ENCODE measurements at regions not wholly inside any gene's neighbourhood (a gene's known extent, or its start where the extent isn't known, plus 50 kb on each side); places are given as distances from the start of the nearest gene placed in this dataset.

DNA sequence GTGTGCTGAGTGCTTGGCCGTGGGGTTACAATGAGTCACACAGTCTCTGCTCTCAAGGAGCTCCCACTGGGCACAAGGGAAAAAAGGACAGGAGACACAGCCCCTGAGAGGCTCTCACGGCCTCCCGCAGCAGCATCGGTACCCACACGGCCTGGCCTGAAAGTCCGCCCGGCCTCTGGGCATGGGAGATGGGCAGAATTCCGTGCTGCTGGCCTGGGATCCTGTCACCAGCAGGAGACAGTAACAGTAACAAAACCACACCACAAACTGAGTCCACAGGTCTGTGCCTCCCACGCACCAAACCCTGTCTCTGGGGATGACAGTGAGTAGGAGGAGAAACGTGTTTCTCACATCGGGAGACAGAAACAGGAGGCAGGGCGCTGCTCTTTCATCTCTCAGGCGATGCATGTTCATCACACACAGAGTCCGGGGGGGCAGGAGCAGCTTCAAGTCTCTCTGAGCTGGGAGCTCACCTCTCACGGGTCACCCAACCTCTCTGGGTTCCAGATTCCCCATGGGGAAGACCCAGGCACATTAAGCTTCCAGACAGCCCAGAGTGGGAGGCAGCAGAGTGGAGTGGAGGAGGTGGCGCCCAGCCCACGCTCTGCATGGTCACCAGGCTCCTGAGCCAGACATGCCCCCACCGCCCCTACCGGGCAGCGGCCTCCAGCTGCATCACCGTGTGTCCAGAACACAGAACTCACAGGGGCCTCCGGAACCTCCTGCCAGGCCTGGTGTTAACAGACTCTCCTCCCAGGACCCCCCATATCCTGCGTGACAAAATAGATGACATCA, 124.7 kb upstream of the VSTM2B start:
- no peak for TF ChIP-seq POLR2AphosphoS5 (IDR thresholded peaks at IDR 0.05)
- TF ChIP-seq, protein P1, sequence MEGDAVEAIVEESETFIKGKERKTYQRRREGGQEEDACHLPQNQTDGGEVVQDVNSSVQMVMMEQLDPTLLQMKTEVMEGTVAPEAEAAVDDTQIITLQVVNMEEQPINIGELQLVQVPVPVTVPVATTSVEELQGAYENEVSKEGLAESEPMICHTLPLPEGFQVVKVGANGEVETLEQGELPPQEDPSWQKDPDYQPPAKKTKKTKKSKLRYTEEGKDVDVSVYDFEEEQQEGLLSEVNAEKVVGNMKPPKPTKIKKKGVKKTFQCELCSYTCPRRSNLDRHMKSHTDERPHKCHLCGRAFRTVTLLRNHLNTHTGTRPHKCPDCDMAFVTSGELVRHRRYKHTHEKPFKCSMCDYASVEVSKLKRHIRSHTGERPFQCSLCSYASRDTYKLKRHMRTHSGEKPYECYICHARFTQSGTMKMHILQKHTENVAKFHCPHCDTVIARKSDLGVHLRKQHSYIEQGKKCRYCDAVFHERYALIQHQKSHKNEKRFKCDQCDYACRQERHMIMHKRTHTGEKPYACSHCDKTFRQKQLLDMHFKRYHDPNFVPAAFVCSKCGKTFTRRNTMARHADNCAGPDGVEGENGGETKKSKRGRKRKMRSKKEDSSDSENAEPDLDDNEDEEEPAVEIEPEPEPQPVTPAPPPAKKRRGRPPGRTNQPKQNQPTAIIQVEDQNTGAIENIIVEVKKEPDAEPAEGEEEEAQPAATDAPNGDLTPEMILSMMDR (IDR thresholded peaks at IDR 0.05), result no peak
- no peak for TF ChIP-seq EP300 (IDR thresholded peaks at IDR 0.05)
